Posterior cingulate gyrus (tissue), 11 donors: ENCODE measurements at regions not wholly inside any gene's neighbourhood (a gene's known extent, or its start where the extent isn't known, plus 50 kb on each side); places are given as distances from the start of the nearest gene placed in this dataset.

Source experiments
- DNase-seq, 10 donors: peaks; one replicate each; pipeline versions ENCODE4 v3.0.0 to v3.0.0-alpha.2; 2020 to 2021; ENCODE audit warnings: mixed read lengths in 3 of 10
- intact Hi-C: fragments of 100-400 bp; cut with DNase I; formaldehyde crosslinking; loops from one replicate; pipeline ENCODE4 v1.15.1; 2023

DNA sequence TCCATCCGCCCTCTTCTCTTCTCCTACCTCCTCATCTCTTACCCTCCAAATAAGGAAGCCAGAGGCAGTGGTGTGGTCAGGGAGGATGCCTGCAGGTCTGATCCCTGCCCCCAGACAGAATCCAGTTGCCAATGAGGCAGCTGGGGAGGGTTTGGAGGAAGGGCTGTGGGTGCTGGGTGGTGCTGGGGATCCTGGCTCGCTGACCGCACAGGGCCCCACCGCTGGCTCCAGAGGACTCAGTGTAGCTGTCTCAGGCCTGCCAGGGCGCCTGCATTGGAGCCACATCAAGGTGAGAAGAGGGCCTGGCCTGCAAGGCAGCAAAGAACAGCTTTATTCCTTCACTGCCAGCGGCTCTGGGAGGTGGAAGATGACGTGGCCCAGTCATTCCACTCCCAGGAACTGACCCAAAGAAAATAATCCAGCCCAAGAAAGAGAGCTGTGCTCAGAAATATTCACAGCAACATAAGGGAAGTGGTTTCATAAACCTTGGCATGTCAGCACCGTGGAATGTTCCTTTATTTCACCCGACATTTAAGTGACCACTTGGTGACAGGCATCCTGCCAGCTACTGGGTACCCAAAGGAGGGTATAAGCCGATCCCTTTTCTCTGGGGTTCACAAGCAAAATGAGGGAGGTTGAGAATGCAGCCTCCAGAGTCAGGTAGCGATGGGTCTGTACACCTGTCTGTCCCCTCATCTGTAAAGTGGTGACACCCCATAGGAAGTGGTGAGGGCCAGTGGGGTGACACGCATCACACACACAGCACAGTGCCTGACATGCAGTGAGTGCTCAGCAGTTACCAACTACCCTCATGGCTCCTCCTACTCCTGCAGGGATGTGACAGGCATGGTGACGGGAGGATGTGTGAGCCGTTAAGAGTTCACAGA lies 125.1 kb downstream of the SNX5 start:
- peak in 1 of 10 donors; percentile 59 for DNase-seq
- intact Hi-C loops = no loop called here

DNA sequence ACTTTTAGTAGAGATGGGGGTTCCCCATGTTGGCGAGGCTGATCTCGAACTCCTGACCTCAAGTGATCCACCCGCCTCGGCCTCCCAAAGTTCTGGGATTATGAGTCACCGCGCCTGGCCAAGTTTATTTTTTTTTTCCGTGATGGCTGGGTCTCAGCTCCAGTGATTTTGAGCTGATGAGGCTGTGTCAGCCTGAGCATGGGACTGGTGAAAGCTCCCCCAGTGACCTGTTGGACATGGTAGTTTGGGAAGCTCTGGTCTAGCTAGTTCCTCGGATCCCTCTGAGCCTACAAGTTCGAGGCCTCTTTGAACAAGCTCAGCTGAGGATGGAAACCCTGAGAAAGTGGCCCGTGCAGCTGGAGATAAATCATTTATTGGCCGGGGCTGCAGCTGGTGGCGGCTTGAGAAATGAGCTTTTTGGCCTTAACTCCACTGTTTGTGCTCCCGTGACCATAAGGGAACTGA lies 126.8 kb downstream of the SNX5 start:
- intact Hi-C loops = no loop called here
- DNase-seq = no peak

DNA sequence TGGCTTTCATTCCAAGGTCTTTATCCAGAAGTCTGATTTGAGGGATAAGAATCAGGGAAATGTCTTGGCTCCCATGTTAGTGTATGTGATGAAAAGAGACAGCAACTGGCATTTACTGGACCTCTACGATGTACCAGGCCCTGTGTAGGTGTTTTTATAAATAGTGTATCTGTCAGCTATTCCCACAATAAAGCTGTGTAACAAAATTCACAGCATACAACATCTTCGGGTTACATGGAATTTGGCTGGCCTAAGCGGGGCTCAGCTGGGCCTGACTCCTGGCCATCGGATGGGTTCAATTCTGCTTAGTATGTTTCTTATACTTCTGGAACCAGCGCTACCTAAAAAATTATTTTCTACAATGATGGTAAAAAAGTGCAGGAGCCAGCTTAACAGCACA lies 128.2 kb downstream of the SNX5 start:
- intact Hi-C loops = no loop called here
- DNase-seq = no peak

DNA sequence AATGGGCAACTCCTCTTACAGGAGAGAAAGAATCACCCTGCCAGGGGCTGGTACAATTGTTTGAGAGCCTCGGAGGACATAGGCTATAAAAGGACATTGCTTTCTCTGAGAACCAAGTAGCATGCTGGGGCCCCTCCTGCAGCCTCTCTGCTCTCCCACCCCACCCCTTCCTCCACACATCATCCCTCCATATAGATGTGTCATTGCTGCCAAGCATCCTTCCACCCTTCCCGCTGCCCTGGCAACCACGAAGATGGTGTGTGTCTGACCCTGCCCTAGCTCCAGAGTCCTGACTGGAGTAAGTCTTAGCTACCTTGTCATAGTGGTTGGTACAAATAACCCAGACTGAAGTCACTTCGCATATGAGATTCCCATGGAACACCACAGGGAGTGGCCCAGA lies 129.7 kb downstream of the SNX5 start:
- intact Hi-C loops = no loop called here
- no peak for DNase-seq

DNA sequence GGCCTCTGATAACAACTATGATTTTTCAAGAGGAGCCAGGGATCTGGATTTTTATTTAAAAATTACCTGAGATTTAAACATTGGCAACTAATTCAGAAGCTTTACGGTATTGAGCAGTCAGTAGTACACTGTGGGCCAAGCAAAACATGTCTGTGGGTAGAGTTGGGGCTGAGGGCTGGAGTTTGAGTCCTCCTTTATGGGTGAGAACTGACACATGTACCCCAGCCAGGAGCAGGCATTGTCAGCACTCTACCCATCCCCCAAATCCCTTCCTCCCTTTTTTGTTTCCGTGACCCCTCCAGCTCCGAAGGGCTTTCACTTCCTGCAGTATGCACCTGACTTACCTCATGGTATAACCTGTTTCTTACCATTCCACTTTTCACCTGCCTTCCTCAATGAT lies 131.4 kb downstream of the SNX5 start:
- intact Hi-C loops = no loop called here
- no peak for DNase-seq

DNA sequence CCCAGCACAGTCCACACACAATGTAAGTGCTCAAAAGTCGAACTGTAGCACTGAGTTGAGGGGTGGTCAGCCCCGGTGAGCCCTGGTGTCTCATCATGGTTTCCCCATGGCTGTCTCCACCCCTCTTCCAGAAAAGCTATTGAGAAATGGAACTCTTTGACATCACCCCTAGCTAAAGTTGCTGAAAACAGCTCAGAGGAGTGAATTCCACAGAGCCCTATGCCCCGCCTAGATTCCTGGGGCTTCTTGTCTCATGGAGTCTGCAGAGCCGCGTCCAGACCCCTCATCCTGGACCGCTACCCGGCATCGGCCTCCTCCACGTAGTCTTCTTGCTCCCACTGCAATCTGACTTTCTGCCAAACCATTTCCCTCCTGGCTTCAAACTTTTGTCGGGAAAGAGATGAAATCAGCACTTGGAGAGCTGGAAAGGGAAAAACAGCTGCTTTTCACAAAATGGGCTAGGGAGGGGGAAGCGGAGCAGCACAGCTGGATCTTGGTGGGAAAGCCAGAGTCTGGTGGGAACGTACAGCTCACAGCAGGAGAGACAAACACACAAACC lies 132.2 kb downstream of the SNX5 start:
- no peak for DNase-seq
- intact Hi-C loops = no loop called here

DNA sequence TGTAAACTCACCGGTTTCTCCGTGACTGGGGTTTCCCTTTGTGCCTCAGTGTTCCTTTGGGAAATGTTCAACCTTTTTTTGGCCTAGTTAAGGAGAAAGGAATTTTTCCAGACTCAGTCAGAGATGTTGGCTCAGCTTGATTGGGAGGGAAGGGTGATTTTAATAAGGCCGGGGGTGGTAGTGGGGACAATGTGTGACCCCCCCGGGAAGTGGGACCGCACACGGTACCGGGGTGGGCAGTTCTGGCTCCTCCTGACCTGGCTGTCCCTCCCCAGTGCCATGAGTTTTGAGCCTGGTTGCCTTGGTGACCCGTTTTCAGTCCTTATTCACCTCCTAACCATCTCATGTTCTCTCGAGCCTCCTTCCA lies 132.7 kb downstream of the SNX5 start:
- DNase-seq = no peak
- intact Hi-C loops = no loop called here

DNA sequence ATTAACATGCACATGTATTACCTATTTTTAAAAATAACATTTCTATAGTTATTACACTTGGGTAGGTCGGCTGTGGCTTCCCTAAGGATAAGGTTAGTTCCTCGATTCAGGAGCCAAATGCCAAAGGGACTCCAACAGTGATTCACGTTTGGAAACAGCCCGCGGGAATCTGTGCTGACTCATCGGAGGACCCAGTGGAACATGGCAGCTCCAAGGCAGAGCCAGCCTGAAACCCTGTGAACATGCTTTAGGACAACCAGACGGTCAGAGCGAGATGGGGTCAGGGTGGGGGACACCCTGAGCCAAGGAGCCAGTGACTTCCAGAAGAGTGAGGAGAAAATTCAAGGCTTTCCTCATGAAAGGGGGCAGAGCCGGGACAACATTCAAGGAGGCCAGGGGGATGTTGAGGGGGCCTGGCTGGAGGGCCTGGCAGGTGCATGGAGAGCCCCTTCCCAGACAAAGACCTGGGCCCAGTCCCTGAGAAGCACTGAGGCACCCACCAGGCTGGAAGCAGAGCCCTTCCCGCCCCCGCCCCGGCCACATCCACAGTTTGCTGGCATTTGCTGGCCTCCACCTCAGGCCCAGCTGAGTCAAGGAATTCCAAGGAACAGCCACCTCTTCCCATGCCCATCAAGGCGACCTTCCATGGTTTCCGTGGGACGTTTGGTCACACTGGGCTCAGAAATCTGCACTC lies 133.2 kb downstream of the SNX5 start:
- intact Hi-C loops = no loop called here
- DNase-seq = peak in 2 of 10 donors; percentile 18 to 24

DNA sequence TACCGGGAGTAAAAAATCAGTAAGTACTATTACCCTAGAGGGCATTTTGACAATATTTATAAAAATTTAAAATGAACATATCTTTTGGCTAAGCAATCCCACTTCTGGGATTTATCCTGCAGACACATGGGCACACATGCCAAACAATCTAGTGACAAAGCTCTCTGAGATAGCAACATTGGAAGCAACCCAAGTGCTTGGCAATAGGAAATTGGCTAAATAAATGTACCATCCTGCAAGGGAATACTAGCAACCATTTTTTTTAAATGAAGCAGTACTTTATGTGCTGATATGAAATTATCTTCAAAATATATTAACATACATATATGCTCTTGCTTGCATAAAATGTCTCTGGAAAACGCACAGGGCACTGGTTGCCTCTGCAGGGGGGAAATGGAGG lies 133.8 kb downstream of the SNX5 start:
- no peak for DNase-seq
- intact Hi-C loops = no loop called here

DNA sequence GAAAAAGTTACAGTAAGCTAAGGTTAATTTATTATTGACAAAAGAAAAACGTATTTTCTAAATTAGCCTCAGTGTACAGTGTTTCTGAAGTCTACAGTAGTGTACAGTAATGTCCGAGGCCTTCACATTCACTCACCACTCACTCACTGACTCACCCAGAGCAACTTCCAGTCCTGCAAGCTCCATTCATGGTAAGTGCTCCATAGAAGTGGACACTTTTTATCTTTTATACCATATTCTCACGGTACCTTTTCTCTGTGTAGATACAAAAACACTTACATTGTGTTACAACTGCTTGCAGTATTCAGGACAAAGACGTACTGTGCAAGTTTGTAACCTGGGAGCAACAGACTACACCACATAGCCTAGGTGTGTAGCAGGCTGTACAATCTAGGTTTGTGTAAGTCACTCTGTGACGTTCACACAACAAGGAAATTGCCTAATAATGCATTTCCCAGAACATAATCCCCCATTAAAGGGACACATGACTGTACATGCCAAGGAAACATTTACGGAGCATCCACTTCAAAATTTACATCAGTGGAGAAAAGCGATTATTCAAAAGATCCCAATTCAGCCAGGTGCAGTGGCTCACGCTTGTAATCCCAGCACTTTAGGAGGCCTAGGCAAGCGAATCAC lies 133.4 kb downstream of the BANF2 start:
- DNase-seq = no peak
- intact Hi-C loops = no loop called here

DNA sequence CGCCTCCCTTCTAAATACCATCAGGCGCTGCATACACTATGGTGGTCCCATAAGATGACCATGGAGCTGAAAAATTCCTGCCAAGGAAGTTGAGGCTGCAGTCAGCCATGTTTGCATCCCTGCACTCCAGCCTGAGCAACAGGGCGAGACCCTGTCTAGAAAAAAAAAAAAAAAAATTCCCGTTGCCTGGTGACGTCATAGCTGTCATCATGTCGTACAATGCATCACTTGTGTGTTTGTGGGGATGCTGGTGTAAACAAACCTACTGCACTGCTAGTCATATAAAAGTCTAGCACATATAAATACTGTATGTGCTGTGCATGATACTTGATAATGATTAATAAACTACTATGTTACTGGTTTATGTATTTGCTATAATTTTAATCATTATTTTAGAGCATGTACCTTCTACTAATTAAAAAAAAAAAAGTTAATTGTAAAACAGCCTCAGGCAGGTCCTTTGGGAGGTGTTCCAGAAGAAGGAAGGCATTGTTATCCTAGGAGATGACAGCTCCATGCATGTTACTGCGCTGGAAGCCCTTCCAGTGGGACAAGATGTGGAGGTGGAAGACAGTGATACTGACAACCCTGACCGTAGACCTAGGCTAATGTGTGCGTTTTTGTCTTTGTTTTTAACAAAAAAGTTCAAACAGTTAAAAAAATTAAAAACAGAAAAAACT lies 132.6 kb downstream of the BANF2 start:
- intact Hi-C loops = no loop called here

DNA sequence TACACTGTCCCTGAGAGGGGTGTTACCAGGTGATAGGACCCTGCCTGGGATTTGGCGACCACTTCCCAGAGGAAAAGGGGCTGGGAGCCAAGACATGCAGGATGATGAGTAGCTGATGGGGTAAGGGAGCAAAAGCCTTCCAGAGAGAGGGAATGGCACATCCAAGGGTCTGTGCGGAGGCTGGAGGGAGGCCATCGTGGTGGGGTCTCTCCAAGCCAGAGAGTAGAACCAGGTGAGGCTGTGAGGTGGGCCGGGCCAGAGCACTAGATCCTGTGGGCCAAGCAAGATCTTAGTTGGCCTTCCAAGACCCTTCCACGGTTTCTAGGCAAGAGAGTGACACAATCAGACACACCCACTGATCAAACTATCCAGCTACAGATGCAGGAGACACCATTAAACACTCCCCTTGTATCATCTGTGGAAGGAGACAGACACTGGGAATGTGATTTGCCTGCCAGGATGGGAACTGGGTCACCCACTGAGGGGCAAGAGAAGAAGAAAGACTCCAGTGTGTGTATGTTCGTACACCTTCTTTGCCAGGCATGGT lies 128.9 kb downstream of the BANF2 start:
- intact Hi-C loops = no loop called here
- no peak for DNase-seq

More for the DNA sequence above, 132.6 kb downstream of the BANF2 start:
- no peak for DNase-seq

DNA sequence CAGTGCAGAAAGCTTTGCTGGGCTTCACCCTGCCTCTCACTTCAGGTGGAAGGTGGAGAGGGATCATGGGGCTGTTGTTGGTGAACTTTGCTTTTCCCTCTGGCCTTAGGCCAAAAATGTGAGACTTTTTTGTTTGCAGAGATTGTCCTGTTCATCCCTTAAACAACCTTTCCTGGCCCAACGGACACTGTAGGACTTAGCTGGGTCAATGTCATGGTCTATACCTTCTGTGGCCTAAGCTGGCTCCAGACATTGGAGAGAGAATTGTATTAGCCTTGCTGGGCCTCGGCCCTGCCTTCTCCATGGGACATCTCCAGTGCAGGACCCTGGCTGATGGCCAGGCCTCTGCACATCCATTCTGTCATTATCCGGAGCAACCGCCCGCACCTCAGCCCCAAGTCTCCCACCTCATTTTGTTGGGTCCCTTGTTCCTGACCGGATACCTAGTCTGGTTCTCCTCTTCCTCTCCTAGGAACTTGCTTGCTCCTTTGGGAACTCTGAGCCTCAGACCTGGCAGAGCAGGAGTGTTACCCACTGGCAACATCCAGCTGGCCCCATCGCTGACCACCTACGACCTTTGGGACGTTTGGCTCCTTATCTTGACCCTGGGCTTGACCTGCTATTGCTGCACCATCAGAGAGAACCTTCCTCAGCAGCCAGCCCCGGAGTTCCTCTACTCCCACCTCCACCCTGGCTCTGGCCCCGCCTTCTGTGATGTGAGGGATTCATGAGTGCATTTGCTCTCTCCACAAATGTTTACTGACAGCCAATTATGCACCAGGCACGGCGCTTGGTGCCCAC lies 128.2 kb downstream of the BANF2 start:
- DNase-seq = no peak
- intact Hi-C loops = no loop called here

DNA sequence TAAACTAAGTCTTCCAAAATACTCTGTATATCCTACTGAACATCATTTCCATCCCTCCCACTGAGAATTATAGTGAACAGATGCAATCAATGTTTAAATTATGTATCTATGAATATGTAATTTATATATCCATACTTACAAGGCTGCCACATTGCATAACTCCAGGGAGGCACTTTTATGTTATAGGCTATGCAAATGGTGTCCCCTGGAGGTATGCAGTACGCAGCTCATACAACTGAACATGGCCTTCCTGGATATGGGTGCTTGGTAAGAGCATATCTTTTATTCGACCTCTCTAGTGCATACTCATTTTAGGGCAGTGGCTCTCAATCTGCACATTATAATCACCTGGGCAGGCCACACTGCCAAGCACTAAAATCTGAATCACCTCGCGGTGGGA lies 127.3 kb downstream of the BANF2 start:
- intact Hi-C loops = no loop called here
- DNase-seq = no peak

DNA sequence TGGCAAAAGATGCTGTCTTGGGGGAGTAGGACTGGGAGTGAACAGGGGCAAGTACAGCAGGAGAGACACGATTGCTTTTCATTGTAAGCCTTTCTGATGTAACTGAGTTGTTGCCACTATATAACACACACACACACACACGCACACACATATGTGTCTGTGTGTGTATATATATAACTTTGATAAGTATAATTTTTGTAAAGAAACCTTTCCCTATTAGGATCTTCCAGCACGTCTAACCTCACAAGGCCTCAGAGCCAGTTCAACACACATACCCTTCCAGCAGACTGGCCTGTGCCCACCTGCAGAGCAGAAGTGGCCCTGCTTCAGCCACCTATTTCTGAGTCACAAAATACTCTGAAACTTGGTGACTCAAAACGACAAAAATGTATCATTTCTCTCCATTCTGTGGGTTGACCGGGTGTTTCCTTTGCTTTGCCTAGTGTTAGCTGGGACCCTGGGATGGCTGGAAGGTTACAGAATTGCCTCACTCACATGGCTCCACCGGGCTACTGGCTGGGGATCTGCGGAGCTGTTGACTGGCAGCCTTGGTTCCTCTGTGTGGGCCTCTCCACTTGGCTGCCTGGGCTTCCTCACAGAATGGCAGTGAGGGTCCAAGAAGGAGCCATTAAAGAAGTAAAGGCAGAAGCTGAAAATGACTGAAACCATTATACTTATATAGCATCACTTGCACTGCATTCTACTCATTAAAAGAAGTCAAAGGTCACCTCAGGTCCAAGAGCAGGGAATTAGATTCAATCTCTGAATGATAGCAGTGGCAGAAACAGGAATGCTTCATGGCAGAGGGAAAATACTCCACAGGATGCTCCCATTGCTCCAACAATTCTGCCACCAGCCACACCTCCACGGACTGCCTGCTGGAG lies 126.4 kb downstream of the BANF2 start:
- no peak for DNase-seq
- intact Hi-C loops = no loop called here

DNA sequence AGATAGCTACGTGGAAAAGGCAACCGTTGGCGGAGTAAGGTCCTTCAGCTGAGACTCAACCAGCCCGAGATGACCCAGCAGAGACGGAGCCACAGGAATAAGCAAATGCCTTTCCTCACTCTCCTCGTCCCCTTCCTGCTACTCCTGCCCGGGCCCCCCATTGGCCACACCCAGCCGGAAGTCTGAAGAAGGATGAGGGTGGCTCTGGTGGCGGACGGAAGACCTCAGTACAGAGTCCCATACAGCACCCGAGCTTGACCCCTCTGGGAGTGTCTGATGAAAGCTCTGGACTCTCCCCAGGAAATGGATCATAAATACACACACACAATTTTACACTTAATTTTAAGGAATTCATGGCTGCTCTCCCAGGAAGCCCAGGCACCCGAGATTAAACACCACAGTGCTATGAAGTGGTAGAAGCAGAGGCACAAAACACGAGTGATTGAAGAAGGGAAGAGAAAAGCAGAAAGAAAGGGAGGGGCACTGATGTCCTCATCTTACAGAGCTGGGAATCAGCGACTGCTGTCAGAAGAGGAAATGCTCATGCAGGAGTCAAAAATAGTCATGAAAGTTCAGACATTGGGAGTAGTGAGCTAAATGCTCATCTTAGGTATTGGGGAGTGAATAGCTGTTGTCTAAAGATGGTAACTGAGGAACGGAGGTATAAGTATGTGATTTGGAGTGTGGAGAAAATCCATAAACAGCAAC lies 125.6 kb downstream of the BANF2 start:
- DNase-seq = no peak
- intact Hi-C loops = no loop called here

DNA sequence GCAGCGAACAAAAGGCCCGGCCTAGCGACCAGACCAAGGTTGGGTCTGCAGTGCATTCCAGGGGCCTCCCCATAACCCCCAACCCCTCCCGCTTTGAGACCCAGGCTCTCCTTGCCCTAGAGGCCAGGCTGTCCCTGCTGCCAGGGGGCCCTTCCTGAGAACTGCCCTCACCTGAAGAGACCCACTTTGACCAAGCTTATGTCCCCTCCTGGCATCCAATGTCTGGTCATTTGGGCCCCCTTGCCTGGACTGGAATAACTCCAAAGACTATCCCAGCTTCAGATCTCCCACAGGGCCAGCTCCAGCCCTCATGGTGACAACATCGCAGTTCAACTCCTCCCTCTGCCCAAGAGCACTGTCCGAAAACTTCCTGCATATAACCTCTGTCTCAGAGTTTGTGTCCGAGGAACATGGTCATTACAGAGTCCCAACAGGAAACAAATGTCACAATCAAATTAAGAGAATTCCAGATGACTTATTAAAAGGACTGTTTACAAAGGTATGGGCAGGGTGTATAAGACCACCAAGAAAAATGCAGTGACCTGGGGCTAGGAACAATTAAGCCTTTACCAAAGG lies 125.0 kb downstream of the BANF2 start:
- intact Hi-C loops = no loop called here
- no peak for DNase-seq
